ENCODE measurements at regions not wholly inside any gene's neighbourhood (a gene's known extent, or its start where the extent isn't known, plus 50 kb on each side); places are given as distances from the start of the nearest gene placed in this dataset.

GRCh38 chr5:4653475-4653874 lies 486.7 kb upstream of the ADAMTS16 start:
- no peak for TF ChIP-seq TCF12 (IDR thresholded peaks at IDR 0.05; ENCODE audit: low read depth)
- no peak for TF ChIP-seq RAD21 (IDR thresholded peaks at IDR 0.05; ENCODE audit: low read depth)
- no peak for TF ChIP-seq CREB1 (IDR thresholded peaks at IDR 0.05; ENCODE audit: low read depth)
- no peak for TF ChIP-seq NFIC (IDR thresholded peaks at IDR 0.05)
- no peak for TF ChIP-seq MAX (IDR thresholded peaks at IDR 0.05)
- TF ChIP-seq FOXM1 (IDR thresholded peaks at IDR 0.05; ENCODE audit: borderline replicate concordance, low read depth): no peak
- no peak for TF ChIP-seq USF1 (IDR thresholded peaks at IDR 0.05)
- no peak for TF ChIP-seq EGR1 (IDR thresholded peaks at IDR 0.05)
- TF ChIP-seq TEAD4 (IDR thresholded peaks at IDR 0.05): no peak
- no peak for TF ChIP-seq TAF1 (IDR thresholded peaks at IDR 0.05; ENCODE audit: low read depth)
- no peak for TF ChIP-seq ZBTB7A (IDR thresholded peaks at IDR 0.05; ENCODE audit: low read depth)
- no peak for TF ChIP-seq CEBPB (IDR thresholded peaks at IDR 0.05)
- TF ChIP-seq REST (IDR thresholded peaks at IDR 0.05; ENCODE audit: low read depth): no peak

GRCh38 chr5:4659851-4660250 lies 480.3 kb upstream of the ADAMTS16 start:
- TF ChIP-seq YY1 (IDR thresholded peaks at IDR 0.05; ENCODE audit: low read depth): no peak
- no peak for TF ChIP-seq CEBPB (IDR thresholded peaks at IDR 0.05)
- TF ChIP-seq NFIC (IDR thresholded peaks at IDR 0.05): no peak
- no peak for TF ChIP-seq EGR1 (IDR thresholded peaks at IDR 0.05)
- TF ChIP-seq CREB1 (IDR thresholded peaks at IDR 0.05; ENCODE audit: low read depth): no peak
- no peak for TF ChIP-seq EP300 (IDR thresholded peaks at IDR 0.05; ENCODE audit: borderline replicate concordance)
- TF ChIP-seq MAX (IDR thresholded peaks at IDR 0.05): no peak
- no peak for TF ChIP-seq TEAD4 (IDR thresholded peaks at IDR 0.05)
- TF ChIP-seq TCF12 (IDR thresholded peaks at IDR 0.05; ENCODE audit: low read depth): no peak
- TF ChIP-seq USF1 (IDR thresholded peaks at IDR 0.05): no peak
- TF ChIP-seq ZBTB7A (IDR thresholded peaks at IDR 0.05; ENCODE audit: low read depth): no peak
- TF ChIP-seq RAD21 (IDR thresholded peaks at IDR 0.05; ENCODE audit: low read depth): no peak
- no peak for TF ChIP-seq FOXM1 (IDR thresholded peaks at IDR 0.05; ENCODE audit: borderline replicate concordance, low read depth)
- no peak for TF ChIP-seq TAF1 (IDR thresholded peaks at IDR 0.05; ENCODE audit: low read depth)
- no peak for TF ChIP-seq REST (IDR thresholded peaks at IDR 0.05; ENCODE audit: low read depth)

GRCh38 chr5:4661326-4661725 lies 478.8 kb upstream of the ADAMTS16 start:
- TF ChIP-seq YY1 (IDR thresholded peaks at IDR 0.05; ENCODE audit: low read depth) (no peak), TCF12 (IDR thresholded peaks at IDR 0.05; ENCODE audit: low read depth) (no peak), EP300 (IDR thresholded peaks at IDR 0.05; ENCODE audit: borderline replicate concordance) (no peak), RAD21 (IDR thresholded peaks at IDR 0.05; ENCODE audit: low read depth) (no peak), TEAD4 (IDR thresholded peaks at IDR 0.05) (no peak), NFIC (IDR thresholded peaks at IDR 0.05) (no peak), REST (IDR thresholded peaks at IDR 0.05; ENCODE audit: low read depth) (no peak), TAF1 (IDR thresholded peaks at IDR 0.05; ENCODE audit: low read depth) (no peak), MAX (IDR thresholded peaks at IDR 0.05) (no peak), FOXM1 (IDR thresholded peaks at IDR 0.05; ENCODE audit: borderline replicate concordance, low read depth) (no peak), ZBTB7A (IDR thresholded peaks at IDR 0.05; ENCODE audit: low read depth) (no peak), CEBPB (IDR thresholded peaks at IDR 0.05) (no peak), EGR1 (IDR thresholded peaks at IDR 0.05) (no peak), CREB1 (IDR thresholded peaks at IDR 0.05; ENCODE audit: low read depth) (no peak), USF1 (IDR thresholded peaks at IDR 0.05) (no peak)

GRCh38 chr5:4661836-4662235 lies 478.3 kb upstream of the ADAMTS16 start:
- no peak for TF ChIP-seq CREB1 (IDR thresholded peaks at IDR 0.05; ENCODE audit: low read depth)
- no peak for TF ChIP-seq FOXM1 (IDR thresholded peaks at IDR 0.05; ENCODE audit: borderline replicate concordance, low read depth)

Data from Ishikawa (cell line).